ENCODE measurements at regions not wholly inside any gene's neighbourhood (a gene's known extent, or its start where the extent isn't known, plus 50 kb on each side); places are given as distances from the start of the nearest gene placed in this dataset.

- TF ChIP-seq CTCF (IDR thresholded peaks at IDR 0.05; ENCODE audit: low read depth, low read length) (no peak), POLR2A (IDR thresholded peaks at IDR 0.05; ENCODE audit: extremely low read depth, insufficient read length) (no peak)
Observed at GRCh38 chr14:81619816-81620215, 86.2 kb upstream of the SEL1L start.

All from NB4 (cell line).